Suppressor macrophage treated with lipopolysaccharide for 1 hour (primary cell): ENCODE measurements at regions not wholly inside any gene's neighbourhood (a gene's known extent, or its start where the extent isn't known, plus 50 kb on each side); places are given as distances from the start of the nearest gene placed in this dataset.
A peak's percentile ranks its signal among the peaks of the same experiment; 100 is the strongest.
"Not testable (repeated sequence)": the region's sequence is repeated elsewhere in the genome, so short reads cannot be mapped to it uniquely, and the experiment has no call there.

Source experiments
- DNase-seq, 3 donors: peaks; one replicate each; pipeline ENCODE4 v3.0.0-alpha.2; 2020 to 2022

DNA sequence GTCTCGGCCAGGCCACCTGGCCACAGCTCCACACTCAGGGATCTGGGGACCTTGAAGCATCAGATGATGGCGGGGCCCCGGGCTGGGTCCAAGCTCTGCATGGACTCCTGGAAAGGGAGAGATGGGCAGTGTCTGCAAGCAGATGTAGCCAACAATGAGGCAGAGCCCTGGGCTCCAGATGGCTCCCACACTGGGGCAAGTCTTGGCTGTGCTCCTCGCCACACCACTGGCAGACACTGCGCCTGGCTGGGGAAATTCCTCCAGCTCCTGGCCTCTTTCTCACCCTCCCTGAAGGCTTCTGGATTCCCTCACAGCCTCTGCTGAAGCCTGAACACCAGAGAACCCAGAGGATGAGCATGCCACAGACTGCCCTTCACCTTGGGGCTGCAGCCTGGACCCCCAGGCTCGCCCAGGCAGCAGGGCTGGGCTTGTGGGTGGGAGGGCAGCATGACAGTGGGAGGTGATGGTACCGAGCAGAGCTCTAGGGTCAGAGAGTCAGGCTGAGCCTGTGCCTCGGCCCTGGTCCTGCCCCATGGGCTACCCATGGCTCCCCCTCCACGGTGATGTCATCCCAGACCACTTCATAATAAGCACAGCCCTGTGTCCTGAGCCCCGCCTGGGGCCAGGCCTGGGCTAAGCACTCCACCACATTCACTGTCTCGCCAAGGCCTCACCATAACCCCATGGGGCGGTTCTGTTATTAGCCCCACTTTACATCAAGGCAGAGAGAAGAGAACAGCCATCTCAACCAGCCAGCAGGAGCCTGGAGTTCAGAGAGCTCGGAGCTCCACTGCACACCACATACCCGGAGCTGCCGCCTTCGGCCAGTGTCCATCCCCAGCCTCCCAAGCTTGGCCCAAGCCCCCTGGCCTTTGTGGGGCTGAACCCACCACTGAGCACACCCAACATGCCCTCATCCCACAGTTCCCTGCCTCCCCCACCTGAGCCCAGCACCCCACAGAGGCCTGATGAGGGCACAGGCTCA, 62.2 kb upstream of the ADAMTS2 start:
- DNase-seq = no peak

DNA sequence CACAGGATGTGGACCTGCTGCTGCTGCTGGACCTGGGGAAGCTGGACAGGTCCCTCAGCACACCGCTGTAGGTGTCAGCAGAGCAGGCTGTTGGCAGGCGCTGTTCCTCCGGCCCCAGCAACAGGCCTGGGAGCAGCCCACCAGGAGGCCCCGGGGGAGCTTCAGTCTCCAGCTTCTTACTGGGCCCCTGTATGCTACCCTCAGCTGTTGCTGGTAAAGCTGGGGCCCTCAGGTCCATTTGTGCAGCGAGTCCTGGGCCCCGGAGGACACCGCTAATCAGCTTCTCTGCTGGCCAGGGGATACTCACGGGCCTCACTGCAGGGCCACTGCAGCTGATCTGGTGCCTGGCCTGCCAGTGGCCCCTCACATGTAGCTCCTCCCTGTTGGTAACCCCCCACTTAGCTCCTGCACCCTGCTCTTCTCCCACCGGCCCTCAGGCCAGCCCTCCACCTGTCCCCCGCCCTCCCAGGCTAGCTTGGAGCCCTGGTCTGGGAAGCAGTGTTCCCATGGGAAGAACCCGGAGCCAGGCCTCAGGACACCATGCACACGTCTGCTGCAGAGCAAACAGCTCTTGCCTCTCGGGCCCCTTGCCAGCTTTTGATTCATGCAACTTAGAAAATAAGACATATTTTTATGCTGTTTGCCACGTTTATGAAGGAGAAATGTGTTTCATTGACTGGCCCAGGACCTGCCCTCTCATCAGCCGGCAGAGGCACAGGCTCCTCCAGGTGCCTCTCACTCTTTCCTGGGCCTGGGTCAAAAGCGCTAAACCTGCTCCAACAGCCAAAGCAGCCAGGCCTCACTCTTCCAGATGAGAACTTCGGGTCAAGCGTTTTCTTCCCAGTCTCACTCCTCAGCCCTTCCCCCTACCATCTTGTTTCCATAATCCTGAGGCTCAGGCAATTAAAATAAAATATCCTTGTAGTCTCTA, 61.0 kb upstream of the ADAMTS2 start:
- no peak for DNase-seq

DNA sequence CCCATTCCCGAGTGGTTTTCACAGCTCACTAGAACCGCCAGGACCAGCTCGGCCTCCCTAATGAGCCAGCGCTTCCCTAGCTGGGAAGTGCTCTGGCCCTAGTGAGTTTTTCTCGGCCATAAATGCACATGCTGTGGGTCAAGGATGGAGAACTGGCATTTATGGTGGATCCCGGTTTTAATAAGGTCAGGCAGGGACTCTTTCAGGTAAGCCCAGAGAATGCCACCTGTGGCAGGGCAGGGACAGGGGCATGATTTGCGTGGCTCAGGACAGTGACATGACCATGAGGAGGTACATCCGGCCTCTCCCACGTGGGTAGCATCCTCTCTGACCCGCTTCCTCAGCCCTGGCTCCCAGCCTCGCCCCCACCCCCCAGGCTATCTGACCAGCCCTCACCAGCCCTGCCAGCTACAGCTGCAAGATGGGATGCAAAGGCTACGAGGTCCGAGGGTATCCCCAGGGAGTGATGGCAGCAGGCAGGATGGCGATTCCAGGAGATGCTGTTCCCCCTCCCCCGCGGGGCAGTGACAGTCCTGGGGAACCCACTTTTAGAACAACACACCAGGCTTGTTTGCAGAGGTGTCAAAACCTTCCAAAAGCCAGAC, 60.3 kb upstream of the ADAMTS2 start:
- no peak for DNase-seq

DNA sequence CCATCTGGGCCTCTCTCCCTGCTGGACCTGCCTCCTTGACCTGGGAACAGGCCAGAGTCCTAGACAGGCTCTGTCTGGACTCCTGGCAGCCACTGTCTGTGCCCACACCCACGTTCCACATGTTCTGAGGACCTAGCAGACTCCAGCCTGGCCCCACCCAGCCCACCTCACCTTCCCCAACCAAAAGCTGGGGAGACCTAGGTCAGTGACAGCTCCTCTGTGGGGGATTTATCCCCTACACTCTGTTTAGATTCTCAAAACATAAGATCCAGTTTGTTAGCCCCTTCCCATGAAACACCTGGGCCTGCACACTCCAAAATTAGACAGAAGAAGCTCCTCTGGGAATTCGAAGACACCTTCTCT, 59.8 kb upstream of the ADAMTS2 start:
- DNase-seq = no peak

DNA sequence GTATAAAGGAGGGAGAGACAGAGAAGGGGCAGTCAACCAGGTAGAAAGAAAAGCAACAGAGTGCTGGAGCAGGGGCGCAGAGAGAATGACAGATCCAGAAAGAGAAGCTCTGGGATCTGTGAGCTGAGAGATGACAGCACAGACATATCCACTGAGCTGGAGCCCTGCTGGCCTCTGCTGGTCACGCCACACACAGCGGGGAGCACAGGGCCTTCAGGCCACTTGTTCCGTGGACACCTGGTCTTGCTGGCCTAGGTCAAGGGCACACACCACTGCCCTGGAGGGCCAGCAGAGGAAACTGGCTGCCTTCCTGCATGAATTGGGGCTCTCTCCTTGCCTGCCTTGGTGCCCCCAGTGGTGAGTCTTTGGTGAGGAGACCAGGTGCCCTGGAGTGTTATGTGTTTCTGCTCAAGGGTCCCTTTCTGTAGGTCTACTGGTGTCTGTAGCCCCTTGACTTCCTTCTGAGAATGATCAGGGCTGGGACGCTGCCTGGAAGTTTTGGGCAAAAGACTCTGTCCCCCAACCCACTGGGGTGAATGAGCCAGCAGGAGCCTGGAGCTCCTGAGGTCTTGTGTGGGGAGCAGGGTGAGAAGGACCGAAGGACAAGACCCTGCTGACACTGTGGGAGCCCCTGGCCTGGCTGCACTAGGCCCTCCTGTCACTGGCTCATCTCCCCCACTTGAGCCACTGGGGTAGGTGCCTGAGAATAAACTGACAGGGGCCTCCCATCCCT, 59.2 kb upstream of the ADAMTS2 start:
- peak in 1 of 3 donors; percentile 26 for DNase-seq

DNA sequence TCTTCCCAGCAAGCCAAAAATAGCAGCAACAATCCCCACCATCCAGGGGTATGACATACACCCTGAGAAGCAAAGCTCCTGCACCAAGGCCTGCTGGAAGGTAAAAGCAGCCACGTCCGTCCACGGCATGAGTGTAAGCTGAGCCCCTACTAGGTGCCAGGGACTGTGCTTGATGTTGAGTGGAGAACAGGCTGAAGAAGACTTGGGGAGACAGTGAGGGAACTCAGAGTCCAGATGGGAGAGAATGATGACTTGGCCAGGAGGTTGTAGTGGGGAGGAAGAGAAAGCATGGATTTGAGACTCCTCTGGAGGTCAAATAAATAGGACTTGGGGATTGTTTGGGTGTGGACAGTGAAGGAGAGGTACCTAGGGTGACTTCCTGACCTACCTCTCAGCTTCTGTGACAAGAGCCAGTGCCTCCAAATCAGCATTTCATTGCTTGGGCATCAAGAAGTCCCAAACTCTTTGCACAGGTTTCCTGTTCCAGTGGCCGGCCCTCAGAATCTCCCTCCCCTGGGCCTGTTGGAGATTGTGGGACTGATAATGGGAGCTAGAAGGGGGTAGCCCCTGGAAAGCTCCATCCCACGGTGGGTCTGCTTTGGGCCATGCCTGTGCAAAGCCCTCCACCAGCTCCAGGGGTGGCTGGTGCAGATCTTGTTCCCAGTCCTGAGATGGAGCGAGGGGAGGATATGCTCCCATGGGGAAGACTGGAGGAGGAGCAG, 58.3 kb upstream of the ADAMTS2 start:
- no peak for DNase-seq

DNA sequence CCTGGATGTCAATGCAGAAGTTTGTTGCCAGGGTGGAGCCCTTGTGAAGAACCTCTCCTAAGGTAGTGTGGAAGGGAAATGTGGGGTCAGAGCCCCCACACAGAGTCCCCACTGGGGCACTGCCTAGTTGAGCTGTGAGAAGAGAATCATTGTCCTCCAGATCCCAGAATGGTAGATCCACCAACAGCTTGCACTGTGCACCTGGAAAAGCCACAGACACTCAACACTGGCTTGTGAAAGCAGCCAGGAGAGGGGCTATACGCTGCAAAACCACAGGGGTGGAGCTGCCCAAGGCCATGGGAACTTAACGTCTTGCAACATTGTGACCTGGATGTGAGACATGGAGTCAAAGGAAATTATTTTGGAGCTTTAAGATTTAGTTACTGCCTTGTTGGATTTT, 55.2 kb upstream of the ADAMTS2 start:
- not testable (repeated sequence) for DNase-seq

DNA sequence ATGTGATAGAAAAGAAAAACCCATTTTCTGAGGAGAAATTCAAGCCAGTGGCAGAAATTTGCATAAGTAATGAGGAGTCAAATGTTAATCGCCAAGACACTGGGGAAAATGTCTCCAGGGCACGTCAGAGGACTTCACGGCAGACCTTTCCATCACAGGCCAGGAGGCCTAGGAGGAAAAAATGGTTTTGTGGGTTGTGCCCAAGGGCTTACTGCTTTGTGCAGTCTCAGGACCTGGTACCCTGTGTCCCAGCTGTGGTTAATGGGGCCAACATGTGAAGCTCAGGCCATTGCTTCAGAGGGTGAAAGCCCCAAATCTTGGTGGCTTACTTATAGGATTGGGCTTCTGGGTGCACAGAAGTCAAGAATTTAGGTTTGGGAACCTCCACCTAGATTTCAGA, 54.8 kb upstream of the ADAMTS2 start:
- no peak for DNase-seq

DNA sequence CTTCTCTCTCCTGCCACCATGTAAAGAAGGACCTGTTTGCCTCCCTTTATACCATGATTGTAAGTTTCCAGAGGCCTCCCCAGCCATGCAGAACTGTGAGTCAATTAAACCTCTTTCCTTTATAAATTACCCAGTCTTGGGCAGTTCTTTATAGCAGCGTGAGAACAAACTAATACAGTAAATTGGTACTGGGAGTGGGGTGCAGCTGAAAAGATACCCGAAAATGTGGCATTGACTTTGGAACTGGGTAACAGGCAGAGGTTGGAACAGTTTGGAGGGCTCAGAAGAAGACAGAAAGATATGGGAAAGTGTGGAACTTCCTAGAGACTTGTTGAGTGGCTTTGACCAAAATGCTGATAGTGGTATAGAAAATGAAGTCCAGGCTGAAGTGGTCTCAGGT, 54.1 kb upstream of the ADAMTS2 start:
- DNase-seq = not testable (repeated sequence)

DNA sequence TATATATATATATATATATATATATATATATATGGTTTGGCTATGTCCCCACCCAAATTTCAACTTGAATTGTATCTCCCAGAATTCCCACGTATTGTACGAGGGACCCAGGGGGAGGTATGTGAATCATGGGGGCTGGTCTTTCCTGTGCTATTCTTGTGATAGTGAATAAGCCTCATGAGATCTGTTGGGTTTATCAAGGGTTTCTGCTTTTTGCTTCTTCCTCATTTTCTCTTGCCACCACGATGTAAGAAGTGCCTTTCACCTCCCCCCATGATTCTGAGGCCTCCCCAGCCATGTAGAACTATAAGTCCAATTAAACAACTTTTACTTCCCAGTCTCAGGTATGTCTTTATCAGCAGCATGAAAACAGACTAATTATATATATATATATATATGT, 52.3 kb upstream of the ADAMTS2 start:
- DNase-seq = peak; percentile 53 to 63 (median 57)
